Activated CD4-positive, alpha-beta T cell treated with anti-CD3 and anti-CD28 coated beads for 4 hours (primary cell): ENCODE measurements at regions not wholly inside any gene's neighbourhood (a gene's known extent, or its start where the extent isn't known, plus 50 kb on each side); places are given as distances from the start of the nearest gene placed in this dataset.
"Not testable (repeated sequence)": the region's sequence is repeated elsewhere in the genome, so short reads cannot be mapped to it uniquely, and the experiment has no call there.

Experiments used
- DNase-seq, 2 donors: peaks; one replicate each; pipeline ENCODE4 v3.0.0-alpha.2; 2020

GRCh38 chr3:75248974-75249373 is 415.2 kb upstream of the FRG2C start:
- no peak for DNase-seq

- DNase-seq: no peak
These were observed 409.4 kb upstream of the FRG2C start for GRCh38 chr3:75254685-75255084.

GRCh38 chr3:75258825-75259683 is 405.1 kb upstream of the FRG2C start:
- DNase-seq: not testable (repeated sequence)

- not testable (repeated sequence) for DNase-seq
These were observed 403.2 kb upstream of the FRG2C start for GRCh38 chr3:75260975-75261374.

GRCh38 chr3:75262661-75263060 is 401.5 kb upstream of the FRG2C start:
- no peak for DNase-seq

GRCh38 chr3:75265897-75266296 is 398.2 kb upstream of the FRG2C start:
- no peak for DNase-seq

- DNase-seq: not testable (repeated sequence)
These were observed 395.6 kb upstream of the FRG2C start for GRCh38 chr3:75268576-75268975.

- not testable (repeated sequence) for DNase-seq
These were observed 391.9 kb upstream of the FRG2C start for GRCh38 chr3:75272237-75272636.

- no peak for DNase-seq
These were observed 391.4 kb upstream of the FRG2C start for GRCh38 chr3:75272691-75273090.

GRCh38 chr3:75285531-75286148 is 378.5 kb upstream of the FRG2C start:
- not testable (repeated sequence) for DNase-seq

GRCh38 chr3:75288972-75289574 is 375.1 kb upstream of the FRG2C start:
- DNase-seq: not testable (repeated sequence)

GRCh38 chr3:75294124-75294523 is 370.0 kb upstream of the FRG2C start:
- DNase-seq: no peak

GRCh38 chr3:75295013-75295412 is 369.1 kb upstream of the FRG2C start:
- no peak for DNase-seq

GRCh38 chr3:75296858-75297257 is 367.3 kb upstream of the FRG2C start:
- no peak for DNase-seq

GRCh38 chr3:75300606-75301005 is 363.5 kb upstream of the FRG2C start:
- no peak for DNase-seq

GRCh38 chr3:75301050-75301449 is 363.1 kb upstream of the FRG2C start:
- DNase-seq: not testable (repeated sequence)

GRCh38 chr3:75303741-75304140 is 360.4 kb upstream of the FRG2C start:
- no peak for DNase-seq

- no peak for DNase-seq
These were observed 358.2 kb upstream of the FRG2C start for GRCh38 chr3:75305901-75306300.

- DNase-seq: not testable (repeated sequence)
These were observed 352.8 kb upstream of the FRG2C start for GRCh38 chr3:75311306-75311705.

- not testable (repeated sequence) for DNase-seq
These were observed 351.7 kb upstream of the FRG2C start for GRCh38 chr3:75312469-75312868.

GRCh38 chr3:75319776-75320175 is 344.4 kb upstream of the FRG2C start:
- not testable (repeated sequence) for DNase-seq

GRCh38 chr3:75320369-75320768 is 343.8 kb upstream of the FRG2C start:
- no peak for DNase-seq

- DNase-seq: no peak
These were observed 343.1 kb upstream of the FRG2C start for GRCh38 chr3:75321060-75321459.

GRCh38 chr3:75323936-75324335 is 340.2 kb upstream of the FRG2C start:
- DNase-seq: not testable (repeated sequence)
